ENCODE measurements at regions not wholly inside any gene's neighbourhood (a gene's known extent, or its start where the extent isn't known, plus 50 kb on each side); places are given as distances from the start of the nearest gene placed in this dataset.

DNA sequence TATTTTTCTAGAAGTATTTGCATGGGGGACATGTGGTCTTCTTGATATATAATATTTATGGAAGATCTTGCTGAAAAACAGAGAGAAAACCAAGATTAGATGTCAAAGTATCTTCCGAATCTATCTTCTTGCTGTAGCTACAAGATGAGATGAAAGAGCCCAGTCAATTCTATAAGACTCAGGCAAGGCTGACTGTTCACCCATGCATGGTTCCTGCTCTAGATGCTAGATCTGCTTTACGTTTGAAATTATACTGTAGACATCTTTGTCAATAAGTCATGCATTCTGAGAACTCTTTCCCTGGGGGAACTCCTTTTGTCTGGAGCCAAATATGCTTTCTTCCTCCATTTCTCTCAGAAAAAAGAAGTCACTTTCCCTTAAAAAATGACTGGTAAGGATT, 1292.0 kb downstream of the XPNPEP1 start:
- no peak overlapping the region for H3K4me2 ChIP-seq
- no peaks in the 10 kb centered on the region for H3K9me3 ChIP-seq (ENCODE audit: low read depth)
- H3K79me2 ChIP-seq, result no peaks in the 10 kb centered on the region
- no peaks in the 10 kb centered on the region for H4K20me1 ChIP-seq (ENCODE audit: insufficient read depth, poor library complexity, severe bottlenecking)
- no peak overlapping the region for H2AFZ ChIP-seq
- H3K27me3 ChIP-seq, result no peaks in the 10 kb centered on the region
- no peak for TF ChIP-seq EZH2phosphoT487 (IDR thresholded peaks at IDR 0.05; ENCODE audit: low read depth, severe bottlenecking, unreplicated experiment)
- TF ChIP-seq EZH2 (IDR thresholded peaks at IDR 0.05; ENCODE audit: borderline replicate concordance), result no peak
- TF ChIP-seq, protein P1, sequence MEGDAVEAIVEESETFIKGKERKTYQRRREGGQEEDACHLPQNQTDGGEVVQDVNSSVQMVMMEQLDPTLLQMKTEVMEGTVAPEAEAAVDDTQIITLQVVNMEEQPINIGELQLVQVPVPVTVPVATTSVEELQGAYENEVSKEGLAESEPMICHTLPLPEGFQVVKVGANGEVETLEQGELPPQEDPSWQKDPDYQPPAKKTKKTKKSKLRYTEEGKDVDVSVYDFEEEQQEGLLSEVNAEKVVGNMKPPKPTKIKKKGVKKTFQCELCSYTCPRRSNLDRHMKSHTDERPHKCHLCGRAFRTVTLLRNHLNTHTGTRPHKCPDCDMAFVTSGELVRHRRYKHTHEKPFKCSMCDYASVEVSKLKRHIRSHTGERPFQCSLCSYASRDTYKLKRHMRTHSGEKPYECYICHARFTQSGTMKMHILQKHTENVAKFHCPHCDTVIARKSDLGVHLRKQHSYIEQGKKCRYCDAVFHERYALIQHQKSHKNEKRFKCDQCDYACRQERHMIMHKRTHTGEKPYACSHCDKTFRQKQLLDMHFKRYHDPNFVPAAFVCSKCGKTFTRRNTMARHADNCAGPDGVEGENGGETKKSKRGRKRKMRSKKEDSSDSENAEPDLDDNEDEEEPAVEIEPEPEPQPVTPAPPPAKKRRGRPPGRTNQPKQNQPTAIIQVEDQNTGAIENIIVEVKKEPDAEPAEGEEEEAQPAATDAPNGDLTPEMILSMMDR (IDR thresholded peaks at IDR 0.05; ENCODE audit: poor library complexity), result no peak
- no peaks in the 10 kb centered on the region for H3K36me3 ChIP-seq (replicated peaks; ENCODE audit: insufficient read depth, low read depth)
- no peaks in the 10 kb centered on the region for H3K9me2 ChIP-seq (replicated peaks; ENCODE audit: insufficient read depth)
- H3K4me3 ChIP-seq, result no peak overlapping the region
- H3K4me1 ChIP-seq (ENCODE audit: insufficient read depth), result no peaks in the 10 kb centered on the region
- 93% methylated on average over 2 of the region's 2 CpGs for WGBS (ENCODE audit: low lambda C conversion rate, missing lambda C conversion rate)
- no peak overlapping the region for H3K27ac ChIP-seq
- DNase-seq (ENCODE audit: low spot score), result no peak

DNA sequence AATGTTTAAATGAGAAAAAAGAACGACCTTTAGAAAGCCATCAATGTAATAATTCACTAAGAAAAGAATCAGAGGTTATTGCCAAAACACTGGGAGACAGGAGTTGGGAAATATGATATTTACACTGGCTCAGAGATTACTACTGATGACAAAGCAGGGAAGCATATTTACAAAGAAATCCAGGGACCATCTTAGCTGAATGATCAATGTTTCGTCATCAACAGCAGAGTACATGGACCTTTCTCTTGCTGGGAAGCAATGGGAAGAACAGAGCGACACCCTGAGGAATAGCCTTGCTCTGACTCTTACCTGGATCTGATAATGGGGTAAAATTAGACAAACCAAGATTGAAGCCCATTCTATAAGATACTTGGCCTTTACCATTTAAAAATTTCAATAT, 1293.5 kb downstream of the XPNPEP1 start:
- H4K20me1 ChIP-seq (ENCODE audit: insufficient read depth, poor library complexity, severe bottlenecking), result no peaks in the 10 kb centered on the region
- no peaks in the 10 kb centered on the region for H3K79me2 ChIP-seq
- no peaks in the 10 kb centered on the region for H3K9me2 ChIP-seq (replicated peaks; ENCODE audit: insufficient read depth)
- no peak overlapping the region for H3K4me3 ChIP-seq
- TF ChIP-seq EZH2phosphoT487 (IDR thresholded peaks at IDR 0.05; ENCODE audit: low read depth, severe bottlenecking, unreplicated experiment), result no peak
- TF ChIP-seq, protein P1 (IDR thresholded peaks at IDR 0.05; ENCODE audit: poor library complexity), result peak; percentile 16
- H3K27me3 ChIP-seq, result no peaks in the 10 kb centered on the region
- H3K4me1 ChIP-seq (ENCODE audit: insufficient read depth), result no peaks in the 10 kb centered on the region
- no peak overlapping the region for H3K27ac ChIP-seq
- H2AFZ ChIP-seq, result no peak overlapping the region
- DNase-seq (ENCODE audit: low spot score), result peak; percentile 24
- 55% methylated on average over 3 of the region's 3 CpGs for WGBS (ENCODE audit: low lambda C conversion rate, missing lambda C conversion rate)
- H3K36me3 ChIP-seq (replicated peaks; ENCODE audit: insufficient read depth, low read depth), result no peaks in the 10 kb centered on the region
- H3K9me3 ChIP-seq (ENCODE audit: low read depth), result no peaks in the 10 kb centered on the region
- H3K4me2 ChIP-seq, result no peak overlapping the region

DNA sequence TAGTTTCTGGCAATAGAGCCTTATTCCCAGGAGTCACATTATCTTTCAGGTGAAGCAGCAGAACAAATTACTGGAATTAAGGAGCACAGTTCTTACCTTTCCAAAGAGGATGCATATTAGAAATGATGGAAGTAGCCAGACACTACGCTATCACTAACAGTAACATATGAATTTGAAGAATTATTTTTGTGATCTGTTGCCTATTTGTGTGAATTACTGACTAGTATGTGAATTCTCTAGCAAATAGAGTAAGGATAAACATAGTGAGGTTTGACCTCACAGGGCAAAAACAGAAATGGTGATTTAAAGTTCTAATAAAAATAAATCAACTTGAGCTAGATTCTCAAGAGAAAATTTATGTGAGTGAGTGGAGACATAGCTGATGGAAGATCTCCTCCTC, 1299.3 kb downstream of the XPNPEP1 start:
- H3K4me3 ChIP-seq, result no peak overlapping the region
- no peaks in the 10 kb centered on the region for H3K36me3 ChIP-seq (replicated peaks; ENCODE audit: insufficient read depth, low read depth)
- H3K27ac ChIP-seq, result no peak overlapping the region
- no peaks in the 10 kb centered on the region for H3K9me3 ChIP-seq (ENCODE audit: low read depth)
- H3K4me2 ChIP-seq, result no peak overlapping the region
- H3K79me2 ChIP-seq, result no peaks in the 10 kb centered on the region
- H2AFZ ChIP-seq, result no peak overlapping the region
- WGBS (ENCODE audit: low lambda C conversion rate, missing lambda C conversion rate), result 97% methylated on average over 1 of the region's 1 CpG
- no peaks in the 10 kb centered on the region for H3K9me2 ChIP-seq (replicated peaks; ENCODE audit: insufficient read depth)
- DNase-seq (ENCODE audit: low spot score), result no peak
- TF ChIP-seq EZH2phosphoT487 (IDR thresholded peaks at IDR 0.05; ENCODE audit: low read depth, severe bottlenecking, unreplicated experiment) (no peak), EZH2 (IDR thresholded peaks at IDR 0.05; ENCODE audit: borderline replicate concordance) (no peak)
- TF ChIP-seq, protein P1 (IDR thresholded peaks at IDR 0.05; ENCODE audit: poor library complexity), result no peak
- H3K4me1 ChIP-seq (ENCODE audit: insufficient read depth), result no peaks in the 10 kb centered on the region
- no peaks in the 10 kb centered on the region for H4K20me1 ChIP-seq (ENCODE audit: insufficient read depth, poor library complexity, severe bottlenecking)
- no peaks in the 10 kb centered on the region for H3K27me3 ChIP-seq
